Loucy (cell line): ENCODE measurements at regions not wholly inside any gene's neighbourhood (a gene's known extent, or its start where the extent isn't known, plus 50 kb on each side); places are given as distances from the start of the nearest gene placed in this dataset.

Experiments used
- CTCF ChIP-seq: fragments of 200-600 bp; sonication (generic); conservative IDR thresholded peaks from 2 replicates; pipeline ENCODE4 v1.5.1; 2014; ENCODE audit warnings: mild to moderate bottlenecking, antibody characterized with exemption, low read length
- EZH2phosphoT487 ChIP-seq: fragments of 200-600 bp; IDR thresholded peaks from 2 replicates; pipeline ENCODE4 v1.6.1; 2018; ENCODE audit warnings: antibody characterized with exemption, mild to moderate bottlenecking, moderate library complexity, borderline replicate concordance

DNA sequence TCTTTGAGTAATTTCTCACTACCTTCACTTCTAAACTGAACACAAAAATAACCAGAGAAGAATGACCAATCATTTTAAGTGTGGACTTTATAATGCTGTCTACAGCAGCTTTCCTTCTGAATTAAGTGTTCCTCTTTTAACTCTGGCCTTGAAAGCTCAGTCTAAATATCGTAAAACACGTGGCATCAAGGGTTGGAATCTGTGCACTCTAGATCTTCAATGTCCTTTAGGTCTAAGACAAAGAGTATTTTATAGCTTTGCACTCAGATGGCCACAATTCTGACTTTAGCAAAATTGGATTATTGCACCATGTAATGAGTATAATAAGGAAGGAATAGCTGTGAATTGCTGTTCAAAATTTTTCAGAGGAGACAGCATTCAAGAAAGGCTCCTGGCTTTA lies 197.1 kb upstream of the UGT8 start:
- TF ChIP-seq CTCF (no peak), EZH2phosphoT487 (no peak)
